Renal cortex interstitium (tissue), 11 donors: ENCODE measurements at regions not wholly inside any gene's neighbourhood (a gene's known extent, or its start where the extent isn't known, plus 50 kb on each side); places are given as distances from the start of the nearest gene placed in this dataset.

Experiments used
- DNase-seq, 11 donors: peaks; one replicate each; pipeline ENCODE4 v3.0.0-alpha.2; 2013; ENCODE audit warnings: low read depth in 9 of 11, low spot score in 4 of 11; ENCODE audit errors: extremely low read depth in 1 of 11

GRCh38 chr1:109828756-109829505 is 65.2 kb upstream of the EPS8L3 start:
- no peak for DNase-seq

GRCh38 chr1:109827986-109828385 is 64.3 kb upstream of the EPS8L3 start:
- DNase-seq, result no peak

- no peak for DNase-seq
Measured at GRCh38 chr1:109827466-109827865, 63.7 kb upstream of the EPS8L3 start.

GRCh38 chr1:109826930-109827349 is 63.2 kb upstream of the EPS8L3 start:
- DNase-seq, result no peak

GRCh38 chr1:109826446-109826845 is 62.7 kb upstream of the EPS8L3 start:
- no peak for DNase-seq

- DNase-seq, result no peak
Measured at GRCh38 chr1:109824349-109825115, 60.8 kb upstream of the EPS8L3 start.

- DNase-seq, result no peak
Measured at GRCh38 chr1:109823543-109824348, 60.0 kb upstream of the EPS8L3 start.

GRCh38 chr1:109822749-109823542 is 59.2 kb upstream of the EPS8L3 start:
- DNase-seq, result no peak

- DNase-seq, result no peak
Measured at GRCh38 chr1:109821831-109822745, 58.4 kb upstream of the EPS8L3 start.

- DNase-seq, result no peak
Measured at GRCh38 chr1:109821221-109821669, 57.5 kb upstream of the EPS8L3 start.

GRCh38 chr1:109819906-109820305 is 56.2 kb upstream of the EPS8L3 start:
- no peak for DNase-seq

- DNase-seq, result no peak
Measured at GRCh38 chr1:109818988-109819764, 55.5 kb upstream of the EPS8L3 start.

- no peak for DNase-seq
Measured at GRCh38 chr1:109818271-109818987, 54.7 kb upstream of the EPS8L3 start.

- no peak for DNase-seq
Measured at GRCh38 chr1:109817881-109818270, 54.2 kb upstream of the EPS8L3 start.

GRCh38 chr1:109816975-109817535 is 53.3 kb upstream of the EPS8L3 start:
- DNase-seq, result no peak

- DNase-seq, result no peak
Measured at GRCh38 chr1:109816175-109816811, 52.6 kb upstream of the EPS8L3 start.
